ENCODE measurements at regions not wholly inside any gene's neighbourhood (a gene's known extent, or its start where the extent isn't known, plus 50 kb on each side); places are given as distances from the start of the nearest gene placed in this dataset.

GRCh38 chr15:81442454-81442853 lies 68.4 kb upstream of the TMC3 start:
- no peak for TF ChIP-seq CTCF (conservative IDR thresholded peaks at IDR 0.05)
- no peak for TF ChIP-seq ZFX (IDR thresholded peaks at IDR 0.05)
- H3K27ac ChIP-seq: no peak overlapping the region

- TF ChIP-seq ZFX (IDR thresholded peaks at IDR 0.05): no peak
- no peak for TF ChIP-seq CTCF (conservative IDR thresholded peaks at IDR 0.05)
Measured at GRCh38 chr15:81434851-81435250, 60.8 kb upstream of the TMC3 start.

GRCh38 chr15:81433462-81433861 lies 59.4 kb upstream of the TMC3 start:
- H3K27ac ChIP-seq: no peak overlapping the region
- TF ChIP-seq CTCF (conservative IDR thresholded peaks at IDR 0.05) (no peak), ZFX (IDR thresholded peaks at IDR 0.05) (no peak)

More at GRCh38 chr15:81434851-81435250, 60.8 kb upstream of the TMC3 start:
- no peak overlapping the region for H3K27ac ChIP-seq

- TF ChIP-seq CTCF (conservative IDR thresholded peaks at IDR 0.05): no peak
- TF ChIP-seq ZFX (IDR thresholded peaks at IDR 0.05): no peak
- H3K27ac ChIP-seq: no peak overlapping the region
Measured at GRCh38 chr15:81432179-81432578, 58.2 kb upstream of the TMC3 start.

- TF ChIP-seq CTCF (conservative IDR thresholded peaks at IDR 0.05) (no peak), ZFX (IDR thresholded peaks at IDR 0.05) (no peak)
- H3K27ac ChIP-seq: no peak overlapping the region
Measured at GRCh38 chr15:81427176-81427575, 53.2 kb upstream of the TMC3 start.

GRCh38 chr15:81425905-81426304 lies 51.9 kb upstream of the TMC3 start:
- TF ChIP-seq ZFX (IDR thresholded peaks at IDR 0.05): no peak
- TF ChIP-seq CTCF (conservative IDR thresholded peaks at IDR 0.05): no peak

More at GRCh38 chr15:81425905-81426304, 51.9 kb upstream of the TMC3 start:
- H3K27ac ChIP-seq: no peak overlapping the region

Measured in C4-2B (cell line).